HepG2 (cell line): ENCODE measurements at regions not wholly inside any gene's neighbourhood (a gene's known extent, or its start where the extent isn't known, plus 50 kb on each side); places are given as distances from the start of the nearest gene placed in this dataset.

Source experiments
- ATRX ChIP-seq: sonication (generic); formaldehyde crosslinking; IDR thresholded peaks from 2 replicates; pipeline ENCODE4 v1.4.0; 2020; ENCODE audit warnings: missing genetic modification reagents, borderline replicate concordance
- E2F5 ChIP-seq: sonication (generic); formaldehyde crosslinking; conservative IDR thresholded peaks from 2 replicates; pipeline ENCODE4 v1.4.0; 2020; ENCODE audit warnings: missing genetic modification reagents
- HMGA1 ChIP-seq: sonication (generic); formaldehyde crosslinking; conservative IDR thresholded peaks from 2 replicates; pipeline ENCODE4 v1.4.0; 2020; ENCODE audit warnings: missing genetic modification reagents
- MBD4 ChIP-seq: IDR thresholded peaks from 2 replicates; pipeline ENCODE4 v1.6.1; 2012; ENCODE audit warnings: low read length, inconsistent platforms, borderline replicate concordance
- TGIF2 ChIP-seq: IDR thresholded peaks from 2 replicates; pipeline ENCODE4 v1.6.1; 2016; ENCODE audit warnings: control low read depth, missing compliant biosample characterization
- ZNF891 ChIP-seq: sonication (generic); formaldehyde crosslinking; IDR thresholded peaks from 2 replicates; pipeline ENCODE4 v1.5.0; 2020; ENCODE audit warnings: mild to moderate bottlenecking, missing genetic modification reagents
- TF ChIP-seq, protein P1 (sequence below), 2 experiments: fragments of 450-650 bp in 1 of 2; sonication (generic) in 1 of 2; formaldehyde crosslinking in 1 of 2; IDR thresholded peaks; 2 replicates each; pipeline versions ENCODE4 v1.6.1 to v1.8.0; 2016 to 2022; ENCODE audit warnings: antibody characterized with exemption in 1 of 2, mild to moderate bottlenecking in 1 of 2, missing genetic modification reagents in 1 of 2

- TF ChIP-seq, protein P1, sequence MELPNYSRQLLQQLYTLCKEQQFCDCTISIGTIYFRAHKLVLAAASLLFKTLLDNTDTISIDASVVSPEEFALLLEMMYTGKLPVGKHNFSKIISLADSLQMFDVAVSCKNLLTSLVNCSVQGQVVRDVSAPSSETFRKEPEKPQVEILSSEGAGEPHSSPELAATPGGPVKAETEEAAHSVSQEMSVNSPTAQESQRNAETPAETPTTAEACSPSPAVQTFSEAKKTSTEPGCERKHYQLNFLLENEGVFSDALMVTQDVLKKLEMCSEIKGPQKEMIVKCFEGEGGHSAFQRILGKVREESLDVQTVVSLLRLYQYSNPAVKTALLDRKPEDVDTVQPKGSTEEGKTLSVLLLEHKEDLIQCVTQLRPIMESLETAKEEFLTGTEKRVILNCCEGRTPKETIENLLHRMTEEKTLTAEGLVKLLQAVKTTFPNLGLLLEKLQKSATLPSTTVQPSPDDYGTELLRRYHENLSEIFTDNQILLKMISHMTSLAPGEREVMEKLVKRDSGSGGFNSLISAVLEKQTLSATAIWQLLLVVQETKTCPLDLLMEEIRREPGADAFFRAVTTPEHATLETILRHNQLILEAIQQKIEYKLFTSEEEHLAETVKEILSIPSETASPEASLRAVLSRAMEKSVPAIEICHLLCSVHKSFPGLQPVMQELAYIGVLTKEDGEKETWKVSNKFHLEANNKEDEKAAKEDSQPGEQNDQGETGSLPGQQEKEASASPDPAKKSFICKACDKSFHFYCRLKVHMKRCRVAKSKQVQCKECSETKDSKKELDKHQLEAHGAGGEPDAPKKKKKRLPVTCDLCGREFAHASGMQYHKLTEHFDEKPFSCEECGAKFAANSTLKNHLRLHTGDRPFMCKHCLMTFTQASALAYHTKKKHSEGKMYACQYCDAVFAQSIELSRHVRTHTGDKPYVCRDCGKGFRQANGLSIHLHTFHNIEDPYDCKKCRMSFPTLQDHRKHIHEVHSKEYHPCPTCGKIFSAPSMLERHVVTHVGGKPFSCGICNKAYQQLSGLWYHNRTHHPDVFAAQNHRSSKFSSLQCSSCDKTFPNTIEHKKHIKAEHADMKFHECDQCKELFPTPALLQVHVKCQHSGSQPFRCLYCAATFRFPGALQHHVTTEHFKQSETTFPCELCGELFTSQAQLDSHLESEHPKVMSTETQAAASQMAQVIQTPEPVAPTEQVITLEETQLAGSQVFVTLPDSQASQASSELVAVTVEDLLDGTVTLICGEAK (IDR thresholded peaks at IDR 0.05), result no peak
- TF ChIP-seq, protein P1 (CRISPR knock-in tag; IDR thresholded peaks at IDR 0.05), result no peak
- TF ChIP-seq E2F5 (no peak), HMGA1 (CRISPR knock-in tag) (no peak), MBD4 (no peak), ATRX (CRISPR knock-in tag) (no peak), ZNF891 (CRISPR knock-in tag) (no peak), TGIF2 (no peak)
These were observed 70.0 kb upstream of the SUCLG2 start (continued) for GRCh38 chr3:67724434-67724833.
